HL-60 (cell line): ENCODE measurements at regions not wholly inside any gene's neighbourhood (a gene's known extent, or its start where the extent isn't known, plus 50 kb on each side); places are given as distances from the start of the nearest gene placed in this dataset.

Source experiments
- POLR2AphosphoS5 ChIP-seq: IDR thresholded peaks from 2 replicates; pipeline ENCODE4 v1.6.1; 2012; ENCODE audit warnings: low read depth
- TF ChIP-seq, protein P1 (sequence below): IDR thresholded peaks from one replicate; pipeline ENCODE4 v1.5.1; 2011; ENCODE audit warnings: low read length, control low read depth, inconsistent platforms; ENCODE audit not compliant: insufficient read depth
- TF ChIP-seq, protein P2 (sequence below): IDR thresholded peaks from 2 replicates; pipeline ENCODE4 v1.6.1; 2012; ENCODE audit warnings: low read depth; ENCODE audit not compliant: insufficient replicate concordance

DNA sequence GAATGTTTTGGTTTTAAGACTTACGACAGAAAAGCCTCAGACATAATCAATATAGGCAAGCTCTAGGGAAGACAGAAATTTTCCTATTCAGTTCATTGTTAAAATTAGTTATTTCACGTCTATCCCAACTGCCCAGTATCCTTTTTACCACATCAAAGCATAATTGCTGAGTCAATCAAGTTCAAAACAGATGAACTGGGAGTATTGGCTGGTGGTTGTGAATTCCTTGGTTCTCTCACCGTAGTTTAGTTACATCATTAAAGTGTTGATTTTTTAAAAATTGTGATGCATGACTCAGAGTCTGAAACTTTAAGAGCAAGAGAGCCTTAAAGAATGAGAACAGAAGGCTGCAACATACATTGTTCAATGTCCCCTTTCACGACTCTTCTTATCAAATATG is 143.3 kb upstream of the FREM2 start:
- TF ChIP-seq, protein P1, sequence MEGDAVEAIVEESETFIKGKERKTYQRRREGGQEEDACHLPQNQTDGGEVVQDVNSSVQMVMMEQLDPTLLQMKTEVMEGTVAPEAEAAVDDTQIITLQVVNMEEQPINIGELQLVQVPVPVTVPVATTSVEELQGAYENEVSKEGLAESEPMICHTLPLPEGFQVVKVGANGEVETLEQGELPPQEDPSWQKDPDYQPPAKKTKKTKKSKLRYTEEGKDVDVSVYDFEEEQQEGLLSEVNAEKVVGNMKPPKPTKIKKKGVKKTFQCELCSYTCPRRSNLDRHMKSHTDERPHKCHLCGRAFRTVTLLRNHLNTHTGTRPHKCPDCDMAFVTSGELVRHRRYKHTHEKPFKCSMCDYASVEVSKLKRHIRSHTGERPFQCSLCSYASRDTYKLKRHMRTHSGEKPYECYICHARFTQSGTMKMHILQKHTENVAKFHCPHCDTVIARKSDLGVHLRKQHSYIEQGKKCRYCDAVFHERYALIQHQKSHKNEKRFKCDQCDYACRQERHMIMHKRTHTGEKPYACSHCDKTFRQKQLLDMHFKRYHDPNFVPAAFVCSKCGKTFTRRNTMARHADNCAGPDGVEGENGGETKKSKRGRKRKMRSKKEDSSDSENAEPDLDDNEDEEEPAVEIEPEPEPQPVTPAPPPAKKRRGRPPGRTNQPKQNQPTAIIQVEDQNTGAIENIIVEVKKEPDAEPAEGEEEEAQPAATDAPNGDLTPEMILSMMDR: no peak
- TF ChIP-seq POLR2AphosphoS5: no peak
- TF ChIP-seq, protein P2, sequence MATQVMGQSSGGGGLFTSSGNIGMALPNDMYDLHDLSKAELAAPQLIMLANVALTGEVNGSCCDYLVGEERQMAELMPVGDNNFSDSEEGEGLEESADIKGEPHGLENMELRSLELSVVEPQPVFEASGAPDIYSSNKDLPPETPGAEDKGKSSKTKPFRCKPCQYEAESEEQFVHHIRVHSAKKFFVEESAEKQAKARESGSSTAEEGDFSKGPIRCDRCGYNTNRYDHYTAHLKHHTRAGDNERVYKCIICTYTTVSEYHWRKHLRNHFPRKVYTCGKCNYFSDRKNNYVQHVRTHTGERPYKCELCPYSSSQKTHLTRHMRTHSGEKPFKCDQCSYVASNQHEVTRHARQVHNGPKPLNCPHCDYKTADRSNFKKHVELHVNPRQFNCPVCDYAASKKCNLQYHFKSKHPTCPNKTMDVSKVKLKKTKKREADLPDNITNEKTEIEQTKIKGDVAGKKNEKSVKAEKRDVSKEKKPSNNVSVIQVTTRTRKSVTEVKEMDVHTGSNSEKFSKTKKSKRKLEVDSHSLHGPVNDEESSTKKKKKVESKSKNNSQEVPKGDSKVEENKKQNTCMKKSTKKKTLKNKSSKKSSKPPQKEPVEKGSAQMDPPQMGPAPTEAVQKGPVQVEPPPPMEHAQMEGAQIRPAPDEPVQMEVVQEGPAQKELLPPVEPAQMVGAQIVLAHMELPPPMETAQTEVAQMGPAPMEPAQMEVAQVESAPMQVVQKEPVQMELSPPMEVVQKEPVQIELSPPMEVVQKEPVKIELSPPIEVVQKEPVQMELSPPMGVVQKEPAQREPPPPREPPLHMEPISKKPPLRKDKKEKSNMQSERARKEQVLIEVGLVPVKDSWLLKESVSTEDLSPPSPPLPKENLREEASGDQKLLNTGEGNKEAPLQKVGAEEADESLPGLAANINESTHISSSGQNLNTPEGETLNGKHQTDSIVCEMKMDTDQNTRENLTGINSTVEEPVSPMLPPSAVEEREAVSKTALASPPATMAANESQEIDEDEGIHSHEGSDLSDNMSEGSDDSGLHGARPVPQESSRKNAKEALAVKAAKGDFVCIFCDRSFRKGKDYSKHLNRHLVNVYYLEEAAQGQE: no peak
